ENCODE measurements at regions not wholly inside any gene's neighbourhood (a gene's known extent, or its start where the extent isn't known, plus 50 kb on each side); places are given as distances from the start of the nearest gene placed in this dataset.
"Not testable (repeated sequence)": the region's sequence is repeated elsewhere in the genome, so short reads cannot be mapped to it uniquely, and the experiment has no call there.

GRCh38 chr1:99550198-99550597 lies 95.7 kb upstream of the PALMD start:
- TF ChIP-seq EZH2 (IDR thresholded peaks at IDR 0.05; ENCODE audit: borderline replicate concordance): no peak
- no peak for TF ChIP-seq CTCF (IDR thresholded peaks at IDR 0.05; ENCODE audit: poor library complexity)
- TF ChIP-seq EZH2phosphoT487 (IDR thresholded peaks at IDR 0.05; ENCODE audit: low read depth, severe bottlenecking, unreplicated experiment): no peak

GRCh38 chr1:99551812-99552614 lies 93.9 kb upstream of the PALMD start:
- Histone ChIP-seq H3K36me3 (replicated peaks; ENCODE audit: insufficient read depth, low read depth) (no peaks in the 10 kb centered on the region), H3K4me3 (no peak overlapping the region), H3K9me2 (replicated peaks; ENCODE audit: insufficient read depth) (no peaks in the 10 kb centered on the region), H3K27ac (no peak overlapping the region), H3K79me2 (no peaks in the 10 kb centered on the region), H3K4me2 (no peak overlapping the region), H3K4me1 (ENCODE audit: insufficient read depth) (no peaks in the 10 kb centered on the region), H4K20me1 (ENCODE audit: insufficient read depth, poor library complexity, severe bottlenecking) (no peaks in the 10 kb centered on the region), H3K9me3 (ENCODE audit: low read depth) (no peaks in the 10 kb centered on the region), H2AFZ (no peak overlapping the region), H3K27me3 (no peaks in the 10 kb centered on the region)
- WGBS (ENCODE audit: low lambda C conversion rate, missing lambda C conversion rate): 81% methylated on average over 2 of the region's 2 CpGs
- TF ChIP-seq EZH2phosphoT487 (IDR thresholded peaks at IDR 0.05; ENCODE audit: low read depth, severe bottlenecking, unreplicated experiment) (no peak), EZH2 (IDR thresholded peaks at IDR 0.05; ENCODE audit: borderline replicate concordance) (no peak), CTCF (IDR thresholded peaks at IDR 0.05; ENCODE audit: poor library complexity) (no peak)
- DNase-seq (ENCODE audit: low spot score): no peak

More at GRCh38 chr1:99550198-99550597, 95.7 kb upstream of the PALMD start:
- no peaks in the 10 kb centered on the region for H3K9me3 ChIP-seq (ENCODE audit: low read depth)
- H3K27ac ChIP-seq: no peak overlapping the region
- WGBS (ENCODE audit: low lambda C conversion rate, missing lambda C conversion rate): 97% methylated on average over 9 of the region's 9 CpGs
- H3K27me3 ChIP-seq: no peaks in the 10 kb centered on the region
- H2AFZ ChIP-seq: no peak overlapping the region
- H3K4me3 ChIP-seq: no peak overlapping the region
- H3K79me2 ChIP-seq: no peaks in the 10 kb centered on the region
- H3K36me3 ChIP-seq (replicated peaks; ENCODE audit: insufficient read depth, low read depth): no peaks in the 10 kb centered on the region
- DNase-seq (ENCODE audit: low spot score): no peak
- H3K9me2 ChIP-seq (replicated peaks; ENCODE audit: insufficient read depth): no peaks in the 10 kb centered on the region
- H3K4me1 ChIP-seq (ENCODE audit: insufficient read depth): no peaks in the 10 kb centered on the region
- no peak overlapping the region for H3K4me2 ChIP-seq
- H4K20me1 ChIP-seq (ENCODE audit: insufficient read depth, poor library complexity, severe bottlenecking): no peaks in the 10 kb centered on the region

GRCh38 chr1:99553301-99553700 lies 92.6 kb upstream of the PALMD start:
- Histone ChIP-seq H3K9me2 (replicated peaks; ENCODE audit: insufficient read depth) (no peaks in the 10 kb centered on the region), H3K27me3 (no peaks in the 10 kb centered on the region), H3K79me2 (no peaks in the 10 kb centered on the region), H2AFZ (no peak overlapping the region), H3K36me3 (replicated peaks; ENCODE audit: insufficient read depth, low read depth) (no peaks in the 10 kb centered on the region), H4K20me1 (ENCODE audit: insufficient read depth, poor library complexity, severe bottlenecking) (no peaks in the 10 kb centered on the region), H3K4me1 (ENCODE audit: insufficient read depth) (no peaks in the 10 kb centered on the region), H3K9me3 (ENCODE audit: low read depth) (no peaks in the 10 kb centered on the region), H3K4me2 (no peak overlapping the region), H3K27ac (no peak overlapping the region), H3K4me3 (no peak overlapping the region)
- no peak for TF ChIP-seq EZH2phosphoT487 (IDR thresholded peaks at IDR 0.05; ENCODE audit: low read depth, severe bottlenecking, unreplicated experiment)
- TF ChIP-seq CTCF (IDR thresholded peaks at IDR 0.05; ENCODE audit: poor library complexity): no peak
- TF ChIP-seq EZH2 (IDR thresholded peaks at IDR 0.05; ENCODE audit: borderline replicate concordance): no peak
- no peak for DNase-seq (ENCODE audit: low spot score)
- 88% methylated on average over 1 of the region's 1 CpG for WGBS (ENCODE audit: low lambda C conversion rate, missing lambda C conversion rate)

DNA sequence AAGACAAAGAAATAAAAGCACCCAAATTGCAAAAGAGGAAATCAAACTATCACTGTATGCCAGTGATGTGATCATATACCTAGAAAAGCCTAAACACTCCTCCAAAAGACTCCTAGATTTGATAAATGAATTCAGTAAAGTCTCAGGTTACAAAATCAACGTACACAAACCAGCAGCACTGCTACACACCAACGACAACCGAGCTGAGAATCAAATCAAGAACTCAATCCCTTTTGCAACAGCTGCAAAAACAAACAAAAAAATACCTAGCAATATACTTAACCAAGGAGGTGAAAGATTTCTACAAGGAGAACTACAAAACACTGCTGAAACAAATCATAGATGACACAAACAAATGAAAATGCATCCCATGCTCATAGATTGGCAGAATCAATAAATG lies 92.1 kb upstream of the PALMD start:
- H3K9me3 ChIP-seq (ENCODE audit: low read depth); H3K79me2 ChIP-seq; H3K36me3 ChIP-seq (replicated peaks; ENCODE audit: insufficient read depth, low read depth); H3K4me1 ChIP-seq (ENCODE audit: insufficient read depth); H3K27me3 ChIP-seq; H3K4me2 ChIP-seq; H3K9me2 ChIP-seq (replicated peaks; ENCODE audit: insufficient read depth); H4K20me1 ChIP-seq (ENCODE audit: insufficient read depth, poor library complexity, severe bottlenecking); H3K27ac ChIP-seq; H3K4me3 ChIP-seq; DNase-seq (ENCODE audit: low spot score); H2AFZ ChIP-seq: not testable (repeated sequence)
- WGBS (ENCODE audit: low lambda C conversion rate, missing lambda C conversion rate): 39% methylated on average over 3 of the region's 3 CpGs
